Activated CD8-positive, alpha-beta memory T cell treated with anti-CD3 and anti-CD28 coated beads for 36 hours (primary cell): ENCODE measurements at regions not wholly inside any gene's neighbourhood (a gene's known extent, or its start where the extent isn't known, plus 50 kb on each side); places are given as distances from the start of the nearest gene placed in this dataset.

Experiments
- CTCF ChIA-PET: fragments of 350-600 bp; sonication (Branson Sonifier 250); formaldehyde crosslinking; loops from one replicate; lab custom pipeline; 2021; ENCODE audit warnings: antibody characterized with exemption; lab: Charles Lee
- POLR2A ChIA-PET: fragments of 350-600 bp; sonication (Branson Sonifier 250); formaldehyde crosslinking; loops from one replicate; lab custom pipeline; 2021; ENCODE audit warnings: antibody characterized with exemption; lab: Charles Lee

DNA sequence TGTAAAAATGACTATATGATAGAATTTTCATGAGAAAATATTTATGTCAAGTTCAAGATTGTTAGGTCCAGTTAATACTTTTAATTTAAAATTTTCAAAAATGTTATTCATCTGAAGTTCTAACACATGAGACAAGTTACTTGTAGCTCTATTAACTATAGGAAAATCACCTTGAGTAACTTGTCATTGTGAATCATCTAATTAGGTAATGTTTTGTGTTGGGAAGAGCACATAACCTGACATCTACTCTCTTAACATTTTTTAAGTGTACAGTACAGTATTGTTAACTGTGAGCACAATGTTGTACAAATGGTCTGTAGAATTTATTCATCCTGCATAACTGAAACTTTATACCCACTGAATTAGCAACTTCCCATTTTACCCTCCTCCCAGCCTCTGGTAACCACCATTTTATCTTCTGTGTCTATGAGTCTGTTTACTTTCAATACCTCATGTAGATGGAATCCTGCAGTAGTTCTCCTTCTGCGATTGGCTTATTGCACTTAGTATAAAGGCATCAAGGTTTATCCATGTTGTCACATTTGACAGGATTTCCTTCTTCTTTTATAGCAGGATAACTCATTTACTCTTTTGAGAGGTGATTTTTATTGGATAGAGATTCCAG, 54.6 kb downstream of the ARL4A start:
- CTCF ChIA-PET = no interaction called here

GRCh38 chr7:12746211-12746610, 58.8 kb downstream of the ARL4A start:
- CTCF ChIA-PET = interaction anchor here (1.0 kb wide), 1 partner anchor 59 kb away, joined by 3 read pairs; no protein-coding TSS in a partner anchor

More for the DNA sequence above, 54.6 kb downstream of the ARL4A start:
- POLR2A ChIA-PET = no interaction called here

GRCh38 chr7:12747687-12748306, 60.4 kb downstream of the ARL4A start:
- POLR2A ChIA-PET = interaction anchor here (0.7 kb wide), 1 partner anchor 111 kb away, joined by 5 read pairs; no protein-coding TSS in a partner anchor
- CTCF ChIA-PET = no interaction called here

More at GRCh38 chr7:12746211-12746610, 58.8 kb downstream of the ARL4A start:
- POLR2A ChIA-PET = no interaction called here

- ChIA-PET POLR2A (interaction anchor here (0.7 kb wide), 1 partner anchor 1449 kb away, joined by 3 read pairs; no protein-coding TSS in a partner anchor), CTCF (no interaction called here)
Measured at GRCh38 chr7:12749069-12749468, 61.6 kb downstream of the ARL4A start.

DNA sequence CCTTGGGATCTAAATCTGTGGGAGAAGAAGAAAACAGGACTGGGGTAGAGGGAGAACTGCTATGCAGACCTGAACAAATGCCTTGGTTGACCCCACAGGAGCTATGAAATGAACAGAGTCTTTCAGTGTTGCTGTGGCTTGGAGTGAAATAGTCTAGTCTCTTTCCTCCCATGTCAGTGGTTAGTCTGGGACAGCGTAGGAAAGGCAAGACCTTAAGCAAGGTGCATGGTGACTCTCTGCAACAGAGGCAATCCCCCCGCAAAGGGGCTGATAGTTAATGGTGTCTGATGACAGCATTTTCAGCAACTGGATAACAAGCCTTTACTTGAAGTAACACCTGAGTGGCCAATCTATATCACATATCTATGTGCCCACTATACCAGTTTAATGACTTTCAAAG, 62.3 kb downstream of the ARL4A start:
- POLR2A ChIA-PET = no interaction called here
- CTCF ChIA-PET = no interaction called here

DNA sequence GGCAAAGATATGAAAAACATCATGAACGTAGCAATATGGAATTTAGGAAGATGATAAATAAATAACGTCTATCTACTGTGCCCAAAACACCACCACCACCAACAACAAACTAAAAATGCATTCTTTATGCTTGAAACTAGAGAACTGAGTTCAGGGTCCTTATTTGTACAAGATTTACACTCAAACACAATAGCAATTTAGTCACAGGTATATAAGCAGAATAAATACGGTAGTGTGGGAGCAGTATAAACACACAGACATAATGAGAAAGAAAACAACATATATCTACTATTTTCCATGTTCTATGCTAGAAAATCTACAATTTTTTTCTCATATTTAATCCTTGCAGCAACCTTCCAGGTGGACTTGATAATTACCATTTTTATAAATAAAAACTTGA, 64.3 kb downstream of the ARL4A start:
- ChIA-PET POLR2A (no interaction called here), CTCF (no interaction called here)

- ChIA-PET CTCF (no interaction called here), POLR2A (no interaction called here)
Measured at GRCh38 chr7:12754179-12754578, 66.7 kb downstream of the ARL4A start.

GRCh38 chr7:12756821-12757220, 69.4 kb downstream of the ARL4A start:
- POLR2A ChIA-PET = no interaction called here
- CTCF ChIA-PET = no interaction called here

DNA sequence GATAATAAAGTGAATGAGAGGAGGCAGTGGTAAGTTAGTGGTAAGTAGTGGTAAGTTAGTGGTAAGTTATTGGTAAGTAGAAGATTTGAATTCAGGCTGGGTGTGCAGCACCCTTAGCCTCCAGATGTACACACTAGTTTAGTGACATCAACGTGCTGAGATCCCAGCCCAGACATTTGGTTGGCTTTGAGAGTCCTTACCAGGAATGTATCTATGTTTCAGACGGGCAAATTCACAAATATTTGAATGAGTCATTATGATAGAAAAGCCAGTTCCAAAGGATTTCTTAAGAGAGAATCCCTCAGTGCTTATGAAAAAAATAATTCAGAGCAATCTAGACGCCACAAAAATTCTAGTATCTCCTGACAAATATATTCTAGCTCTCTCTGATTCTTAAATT, 70.0 kb downstream of the ARL4A start:
- ChIA-PET CTCF (no interaction called here), POLR2A (no interaction called here)

- CTCF ChIA-PET = no interaction called here
- POLR2A ChIA-PET = no interaction called here
Measured at GRCh38 chr7:12759151-12759550, 71.7 kb downstream of the ARL4A start.

DNA sequence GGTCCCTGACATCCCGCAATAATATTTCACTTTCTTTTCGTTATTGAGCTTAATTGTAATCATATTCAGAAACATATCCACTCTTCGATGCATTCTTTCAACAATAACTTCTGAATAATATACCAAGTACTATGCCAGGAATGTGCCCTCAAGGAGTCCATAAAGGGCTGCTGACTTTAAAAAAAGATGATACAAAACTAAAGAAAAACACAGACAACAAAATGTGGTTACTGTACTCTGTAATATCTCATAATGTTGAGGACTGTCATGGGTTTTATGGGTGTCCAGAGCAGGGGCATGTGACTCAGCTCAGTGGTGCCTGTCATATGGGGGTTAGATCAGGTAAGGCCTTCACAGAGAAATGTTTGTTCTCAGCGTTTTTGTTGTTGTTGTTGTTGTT, 73.7 kb downstream of the ARL4A start:
- POLR2A ChIA-PET = no interaction called here
- CTCF ChIA-PET = no interaction called here

DNA sequence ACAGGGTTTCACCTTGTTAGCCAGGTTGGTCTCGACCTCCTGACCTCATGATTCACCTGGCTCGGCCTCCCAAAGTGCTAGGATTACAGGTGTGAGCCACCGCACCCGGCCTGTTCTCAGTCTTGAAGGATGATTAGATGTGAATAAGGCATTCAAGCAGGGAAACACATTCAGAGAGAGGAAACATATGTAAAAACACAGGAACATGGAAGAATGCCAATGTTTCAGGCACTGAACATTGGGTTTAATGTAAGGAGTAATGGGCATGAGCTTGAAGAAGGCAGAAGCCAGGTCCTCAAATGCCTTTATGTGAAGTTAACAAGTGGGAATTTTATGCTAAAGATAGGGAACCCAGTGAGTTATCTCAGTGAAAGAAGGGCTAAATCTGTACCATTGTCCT, 74.3 kb downstream of the ARL4A start:
- ChIA-PET POLR2A (no interaction called here), CTCF (no interaction called here)

DNA sequence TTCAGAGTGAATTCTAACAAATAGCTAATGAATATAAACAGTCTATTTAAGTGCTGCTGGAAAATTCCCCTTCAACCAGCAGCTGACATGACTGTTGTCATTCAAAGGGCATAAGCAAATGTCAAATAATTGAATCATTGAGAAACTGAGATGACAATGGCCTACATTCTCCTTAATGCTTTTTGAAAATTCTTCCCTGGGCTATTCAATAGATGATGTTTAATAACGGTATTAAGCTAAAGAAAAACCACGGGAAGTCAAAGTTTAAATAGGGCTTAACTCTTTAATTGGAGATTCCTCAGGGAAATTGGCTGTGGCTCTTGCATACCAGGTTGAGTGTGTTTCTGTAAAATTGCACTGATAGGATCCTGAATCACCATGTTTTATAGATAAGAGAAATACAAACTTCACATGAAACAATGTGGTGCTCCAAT, 77.0 kb downstream of the ARL4A start:
- CTCF ChIA-PET = no interaction called here
- POLR2A ChIA-PET = no interaction called here

GRCh38 chr7:12765431-12766100, 78.1 kb downstream of the ARL4A start:
- CTCF ChIA-PET = no interaction called here
- POLR2A ChIA-PET = no interaction called here

DNA sequence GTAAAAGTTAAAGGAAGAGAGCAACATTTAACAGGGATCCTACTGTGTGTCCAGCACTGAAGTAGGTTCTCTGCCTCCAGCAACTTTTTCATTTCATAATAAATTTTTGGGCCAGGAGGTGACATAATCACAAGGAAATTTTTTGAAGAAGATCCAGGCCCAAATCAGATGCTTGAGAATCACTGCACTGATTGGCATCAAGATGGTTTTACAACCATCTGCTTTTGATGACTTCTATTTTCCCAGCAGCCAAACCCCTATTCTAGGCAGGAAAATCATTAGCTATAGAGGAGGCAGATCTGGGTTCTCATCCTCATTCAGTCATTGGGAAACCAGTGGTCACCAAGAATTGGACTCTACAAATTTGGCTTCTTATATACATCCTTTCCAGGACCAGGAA, 79.0 kb downstream of the ARL4A start:
- CTCF ChIA-PET = no interaction called here
- POLR2A ChIA-PET = no interaction called here

DNA sequence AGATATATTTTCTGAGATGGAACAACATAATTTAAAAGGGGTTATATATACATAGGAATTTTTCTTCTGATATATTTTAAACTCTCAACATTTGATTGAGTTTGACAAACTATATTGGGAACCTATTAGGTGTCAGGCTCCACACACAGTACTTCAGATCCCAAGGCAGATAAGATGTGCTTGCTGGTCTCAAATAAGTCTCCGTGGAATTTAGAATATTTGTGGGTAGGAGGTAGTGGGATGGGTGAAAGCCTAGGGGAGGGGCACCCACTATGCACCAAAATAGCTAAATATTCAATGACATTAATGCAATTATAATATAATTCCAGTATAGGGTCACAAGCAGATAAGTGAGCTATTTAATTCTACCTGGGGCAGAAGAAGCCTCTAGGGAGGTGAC, 81.5 kb downstream of the ARL4A start:
- POLR2A ChIA-PET = no interaction called here
- CTCF ChIA-PET = no interaction called here

DNA sequence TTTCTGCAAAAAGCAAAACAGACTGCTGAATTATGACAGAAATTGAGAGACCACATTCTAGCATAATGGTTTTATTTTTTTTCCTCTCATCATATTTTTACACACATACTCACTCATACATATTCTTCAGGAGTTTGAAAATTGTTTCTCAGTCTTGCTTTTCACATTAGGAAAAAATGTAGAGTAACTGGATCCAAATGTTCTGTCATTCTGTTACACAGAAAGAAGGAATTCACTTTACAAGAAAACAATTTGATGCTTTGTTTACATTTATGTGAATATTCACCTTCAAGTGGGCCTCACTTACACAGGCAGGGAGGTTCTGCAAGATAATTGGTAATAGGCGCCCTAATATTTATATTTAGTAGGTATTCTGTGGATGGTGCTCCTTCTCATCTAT, 82.0 kb downstream of the ARL4A start:
- CTCF ChIA-PET = no interaction called here
- POLR2A ChIA-PET = no interaction called here

DNA sequence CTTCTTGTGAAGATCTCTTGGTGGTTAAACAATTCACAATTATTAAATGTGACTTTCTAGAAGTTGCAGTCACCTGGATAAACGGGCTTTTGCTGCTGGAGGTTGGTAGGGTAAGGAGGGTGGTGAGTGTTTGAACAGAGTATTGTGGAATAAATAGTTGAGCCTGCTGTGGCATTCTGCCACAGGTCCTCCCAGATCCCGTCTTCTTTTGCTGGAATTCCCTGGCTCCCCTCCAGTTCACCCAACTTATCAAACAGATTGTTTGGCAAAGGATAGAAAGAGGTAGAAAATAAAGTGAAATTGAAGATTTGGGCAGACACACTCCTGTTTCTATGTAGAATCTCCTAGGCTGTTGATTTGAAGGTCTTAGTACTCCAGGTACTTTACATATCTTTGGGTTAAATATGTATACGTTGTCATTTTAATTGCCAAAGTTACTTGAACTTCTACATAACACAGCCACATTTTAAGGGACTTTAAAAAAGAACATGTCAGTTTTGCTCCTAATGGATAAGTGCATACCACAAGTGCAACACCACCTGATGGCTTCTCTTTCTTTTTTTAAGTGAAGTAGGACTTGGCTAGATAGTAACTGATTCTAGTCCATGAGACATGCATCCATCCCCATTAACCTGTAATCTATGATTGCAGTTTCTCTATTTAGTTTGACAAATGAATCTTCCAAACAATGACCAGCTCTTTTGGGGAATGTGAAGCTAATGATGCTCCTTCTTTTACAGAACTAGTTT, 83.0 kb downstream of the ARL4A start:
- ChIA-PET CTCF (no interaction called here), POLR2A (no interaction called here)

GRCh38 chr7:12771378-12771877, 84.0 kb downstream of the ARL4A start:
- CTCF ChIA-PET = no interaction called here
- POLR2A ChIA-PET = no interaction called here

DNA sequence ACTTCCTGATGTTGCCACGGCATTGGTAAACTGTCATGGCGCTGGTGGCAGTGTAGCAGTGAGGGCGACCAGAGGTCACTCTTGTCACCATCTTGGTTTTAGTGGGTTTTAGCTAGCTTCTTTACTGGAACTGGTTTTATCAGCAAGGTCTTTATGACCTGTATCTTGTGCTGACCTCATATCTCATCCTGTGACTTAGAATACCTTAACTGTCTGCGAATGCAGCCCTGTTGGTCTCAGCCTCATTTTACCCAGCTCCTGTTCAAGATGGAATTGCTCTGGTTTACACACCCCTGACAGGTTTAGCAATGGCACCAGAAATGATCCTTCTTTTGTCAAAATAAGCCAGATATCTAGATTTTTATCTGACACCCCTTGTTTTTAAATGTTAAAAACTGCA, 85.3 kb downstream of the ARL4A start:
- CTCF ChIA-PET = no interaction called here

More for the DNA sequence above, 85.3 kb downstream of the ARL4A start:
- POLR2A ChIA-PET = no interaction called here
